Esophagus (tissue), 2 donors: ENCODE measurements at regions not wholly inside any gene's neighbourhood (a gene's known extent, or its start where the extent isn't known, plus 50 kb on each side); places are given as distances from the start of the nearest gene placed in this dataset.

ENCODE experiments used
- H3K27ac ChIP-seq, 2 donors: one replicate each; pipeline ENCODE4 v1.5.1; 2013; ENCODE audit warnings: low read depth in 2 of 2, mild to moderate bottlenecking in 2 of 2, inconsistent platforms in 1 of 2, low read length in 1 of 2, moderate library complexity in 1 of 2
- H3K27me3 ChIP-seq, 2 donors: one replicate each; pipeline ENCODE4 v1.6.1; 2013; ENCODE audit warnings: low read length in 2 of 2, control low read depth in 1 of 2, mild to moderate bottlenecking in 1 of 2; ENCODE audit not compliant: insufficient read depth in 2 of 2, control insufficient read depth in 1 of 2
- H3K36me3 ChIP-seq, 2 donors: one replicate each; pipeline ENCODE4 v1.6.1; 2013; ENCODE audit warnings: low read length in 1 of 2; ENCODE audit not compliant: control insufficient read depth in 2 of 2, insufficient read depth in 2 of 2
- H3K4me1 ChIP-seq, 2 donors: one replicate each; pipeline ENCODE4 v1.6.1; 2013; ENCODE audit warnings: low read length in 1 of 2; ENCODE audit not compliant: control insufficient read depth in 2 of 2, insufficient read depth in 2 of 2
- H3K4me3 ChIP-seq, 2 donors: one replicate each; pipeline ENCODE4 v1.5.1; 2013; ENCODE audit warnings: low read length in 2 of 2, mild to moderate bottlenecking in 2 of 2, low read depth in 1 of 2, moderate library complexity in 1 of 2
- H3K9me3 ChIP-seq, 2 donors: one replicate each; pipeline ENCODE4 v1.6.1; 2013; ENCODE audit warnings: mild to moderate bottlenecking in 2 of 2, low read depth in 1 of 2, low read length in 1 of 2, moderate library complexity in 1 of 2; ENCODE audit not compliant: control insufficient read depth in 2 of 2, insufficient read depth in 1 of 2
- WGBS, 2 donors: extraction: QIAGEN DNeasy Blood & Tissue Kit; methylation state at CpG; one replicate each; pipeline ENCODE4 v1.1.7; 2013; 5-methylcytosine and 5-hydroxymethylcytosine counted together
- donor health status: healthy with polysubstance abuse.
- donor health status: Bipolar disorder and iron deficiency.

GRCh38 chr22:27024982-27025381 lies 367.6 kb downstream of the MIAT start:
- peaks cover 0 to 2% of the 10 kb centered on the region in 2 donors for H3K4me1 ChIP-seq
- H3K9me3 ChIP-seq: peaks cover 0 to 5% of the 10 kb centered on the region in 2 donors
- H3K4me3 ChIP-seq: no peak overlapping the region
- WGBS, 2 donors: 62 to 65% methylated on average over 1 of the region's 1 CpG
- no peaks in the 10 kb centered on the region for H3K27me3 ChIP-seq
- H3K27ac ChIP-seq: no peak overlapping the region
- no peaks in the 10 kb centered on the region for H3K36me3 ChIP-seq

DNA sequence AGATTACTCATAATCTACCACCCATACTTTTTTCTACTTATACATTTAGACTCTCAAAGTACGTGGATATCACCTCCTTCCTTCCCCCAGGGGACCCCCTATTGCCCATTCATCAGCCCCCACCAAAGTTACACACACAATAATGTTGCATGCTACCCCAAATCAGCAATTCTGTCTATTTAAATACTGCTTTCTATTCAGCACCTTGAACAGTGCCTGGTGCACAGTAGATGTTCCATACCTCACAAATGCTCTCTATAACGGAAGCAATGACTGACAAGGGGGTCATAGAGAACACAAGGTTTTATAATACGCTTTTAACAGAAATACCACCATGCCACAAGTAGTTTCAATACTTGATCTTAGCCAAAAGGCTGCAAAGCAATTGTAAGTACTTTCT lies 370.7 kb downstream of the MIAT start:
- H3K4me1 ChIP-seq: no peaks in the 10 kb centered on the region
- no peak overlapping the region for H3K4me3 ChIP-seq
- no peak overlapping the region for H3K27ac ChIP-seq
- no peaks in the 10 kb centered on the region for H3K27me3 ChIP-seq
- WGBS, 2 donors: 64 to 71% methylated on average over 3 of the region's 3 CpGs
- H3K9me3 ChIP-seq: peaks cover 0 to 7% of the 10 kb centered on the region in 2 donors
- no peaks in the 10 kb centered on the region for H3K36me3 ChIP-seq

DNA sequence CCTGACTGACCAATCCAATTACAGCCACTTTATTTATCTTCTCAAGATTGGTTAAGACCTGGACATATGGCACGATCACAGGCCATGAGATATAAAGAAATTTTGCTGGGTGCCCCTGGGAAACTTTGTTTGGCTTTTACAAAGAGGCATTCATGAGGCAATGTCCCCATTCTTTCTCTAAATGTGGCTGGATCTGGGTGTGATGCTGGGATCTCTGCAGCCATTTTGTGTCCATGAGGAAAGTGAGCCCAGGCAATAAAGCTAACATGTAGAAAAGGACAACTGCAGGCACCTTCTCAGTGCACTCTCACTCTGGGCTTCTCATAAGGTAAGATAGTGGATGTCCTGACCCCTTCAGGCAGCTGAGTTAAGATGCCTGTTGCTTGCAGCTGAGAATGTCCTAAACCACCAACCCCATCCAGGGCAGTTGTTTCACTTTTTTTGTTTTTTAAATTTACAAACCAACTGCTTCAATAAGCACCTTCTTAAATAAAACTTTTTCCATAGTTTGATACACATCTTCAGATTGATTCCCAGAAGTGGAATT lies 372.3 kb downstream of the MIAT start:
- 87 to 96% methylated on average over 1 of the region's 1 CpG for WGBS, 2 donors
- H3K27ac ChIP-seq: no peak overlapping the region

DNA sequence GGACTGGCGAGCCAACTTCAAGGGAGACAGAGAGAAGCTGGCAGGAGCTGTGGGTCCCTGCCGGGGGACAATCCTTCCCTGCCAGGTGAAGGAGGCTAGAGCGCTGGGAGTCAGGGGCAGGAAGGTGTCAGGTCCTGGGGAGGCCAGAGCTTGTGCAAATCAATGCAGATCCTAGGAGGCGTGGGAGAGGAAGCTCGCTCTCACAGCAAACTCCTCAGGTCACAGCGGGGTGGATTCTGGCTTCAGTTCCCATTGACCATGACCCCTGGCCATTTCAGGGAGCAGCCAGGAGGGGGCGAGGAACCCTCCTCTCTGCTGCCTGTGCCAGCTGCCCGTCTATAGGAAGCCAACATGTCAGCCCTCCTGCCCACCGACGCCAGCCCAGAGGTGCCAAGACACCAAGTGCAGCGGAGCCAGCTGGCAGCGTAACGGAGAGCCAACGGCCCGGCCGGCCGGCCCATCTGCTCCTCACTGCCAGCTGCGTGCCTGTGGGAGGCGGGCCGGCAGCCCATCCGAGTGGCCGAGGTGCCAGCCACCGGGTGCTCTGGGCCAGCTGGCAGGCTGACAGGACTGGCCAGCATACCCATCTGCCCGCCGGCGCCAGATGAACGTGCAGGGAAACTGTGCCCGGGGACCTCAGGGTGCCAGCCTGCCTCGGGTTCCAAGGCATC lies 374.8 kb downstream of the MIAT start:
- H3K36me3 ChIP-seq: no peaks in the 10 kb centered on the region
- no peaks in the 10 kb centered on the region for H3K27me3 ChIP-seq
- no peak overlapping the region for H3K4me3 ChIP-seq
- no peaks in the 10 kb centered on the region for H3K4me1 ChIP-seq
- 38 to 48% methylated on average over 26 to 29 of the region's 29 CpGs for WGBS, 2 donors
- no peak overlapping the region for H3K27ac ChIP-seq
- H3K9me3 ChIP-seq: peaks cover 0 to 7% of the 10 kb centered on the region in 2 donors

More for the DNA sequence above, 372.3 kb downstream of the MIAT start:
- Histone ChIP-seq H3K9me3 (peaks cover 0 to 7% of the 10 kb centered on the region in 2 donors), H3K4me3 (no peak overlapping the region), H3K36me3 (no peaks in the 10 kb centered on the region), H3K27me3 (no peaks in the 10 kb centered on the region), H3K4me1 (no peaks in the 10 kb centered on the region)

GRCh38 chr22:27041745-27042310 lies 384.4 kb downstream of the MIAT start:
- Histone ChIP-seq H3K27me3 (peaks cover 0 to 3% of the 10 kb centered on the region in 2 donors), H3K36me3 (no peaks in the 10 kb centered on the region), H3K27ac (no peak overlapping the region), H3K4me3 (no peak overlapping the region), H3K9me3 (no peaks in the 10 kb centered on the region), H3K4me1 (no peaks in the 10 kb centered on the region)
- 79 to 82% methylated on average over 14 of the region's 14 CpGs for WGBS, 2 donors

GRCh38 chr22:27043262-27043661 lies 385.9 kb downstream of the MIAT start:
- Histone ChIP-seq H3K4me1 (no peaks in the 10 kb centered on the region), H3K27me3 (peaks cover 0 to 3% of the 10 kb centered on the region in 2 donors), H3K36me3 (no peaks in the 10 kb centered on the region), H3K27ac (no peak overlapping the region), H3K9me3 (no peaks in the 10 kb centered on the region), H3K4me3 (no peak overlapping the region)
- WGBS, 2 donors: 77 to 85% methylated on average over 5 of the region's 5 CpGs

DNA sequence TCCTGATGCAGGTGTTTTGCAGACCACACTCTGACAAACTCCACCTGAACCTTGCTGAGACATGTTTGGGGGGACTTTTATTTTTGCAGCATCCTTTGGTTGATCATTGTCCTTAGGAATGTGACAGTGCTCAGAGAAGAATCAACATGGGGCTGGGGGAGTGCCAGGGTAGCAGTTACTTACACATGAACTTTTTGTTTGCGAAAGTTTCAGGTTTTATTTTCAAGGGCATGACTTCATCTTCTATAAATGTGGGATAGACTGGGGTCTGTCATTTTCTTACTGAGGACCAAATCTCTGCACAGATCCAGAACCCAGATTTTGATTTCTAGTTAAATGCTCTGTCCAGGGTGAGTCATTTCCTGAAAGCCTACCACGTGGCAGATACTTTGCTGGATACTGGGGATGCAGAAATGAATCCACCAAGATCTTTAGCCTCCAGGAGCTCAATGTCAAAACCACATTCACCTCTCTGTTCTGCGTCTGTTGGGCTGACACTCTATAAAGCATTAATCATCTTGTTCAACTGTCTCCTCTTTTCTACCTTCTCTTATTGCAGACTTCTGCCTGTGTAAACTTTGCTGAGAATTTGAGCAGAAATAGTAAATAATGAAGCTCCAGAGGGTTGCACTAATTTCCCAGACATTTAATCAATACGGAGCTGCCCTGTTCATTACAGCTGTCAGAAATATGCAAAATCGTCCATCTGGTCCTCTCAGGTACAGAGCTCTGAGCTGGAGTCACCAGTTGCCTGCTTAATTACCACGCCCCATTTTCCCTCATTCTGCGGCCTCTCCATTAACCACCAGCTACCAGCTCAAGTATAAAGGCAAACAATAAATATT lies 387.9 kb downstream of the MIAT start:
- 42% methylated on average over 7 of the region's 7 CpGs for WGBS, 2 donors
- H3K9me3 ChIP-seq: no peaks in the 10 kb centered on the region
- no peak overlapping the region for H3K27ac ChIP-seq
- H3K27me3 ChIP-seq: peaks cover 0 to 3% of the 10 kb centered on the region in 2 donors
- no peaks in the 10 kb centered on the region for H3K36me3 ChIP-seq
- no peak overlapping the region for H3K4me3 ChIP-seq
- H3K4me1 ChIP-seq: no peaks in the 10 kb centered on the region

DNA sequence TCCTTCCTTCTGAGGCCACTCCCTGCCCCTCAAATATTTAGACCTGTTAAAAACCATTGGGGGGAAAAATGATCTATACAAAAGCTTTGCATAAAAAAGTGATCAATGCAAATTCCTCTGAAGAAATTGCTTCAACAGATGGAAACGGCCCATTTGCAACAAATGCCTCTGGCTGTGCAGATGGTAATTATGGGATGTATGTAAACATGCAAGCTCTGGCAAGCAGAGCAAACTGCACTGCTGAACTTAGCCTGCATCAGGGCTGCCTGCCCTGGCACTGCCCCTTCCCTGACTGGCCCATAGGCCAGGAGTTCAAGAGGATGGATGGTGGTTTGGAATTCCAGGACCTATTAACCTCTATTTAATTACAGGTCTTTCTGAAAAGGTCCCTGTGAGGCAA lies 388.7 kb downstream of the MIAT start:
- WGBS, 2 donors: 32 to 49% methylated on average over 1 of the region's 1 CpG
- no peaks in the 10 kb centered on the region for H3K9me3 ChIP-seq
- no peak overlapping the region for H3K4me3 ChIP-seq
- H3K4me1 ChIP-seq: no peaks in the 10 kb centered on the region
- no peaks in the 10 kb centered on the region for H3K36me3 ChIP-seq
- H3K27ac ChIP-seq: no peak overlapping the region
- peaks cover 0 to 3% of the 10 kb centered on the region in 2 donors for H3K27me3 ChIP-seq

- Histone ChIP-seq H3K27ac (no peak overlapping the region), H3K36me3 (no peaks in the 10 kb centered on the region), H3K9me3 (no peaks in the 10 kb centered on the region), H3K27me3 (peaks cover 0 to 2% of the 10 kb centered on the region in 2 donors), H3K4me1 (no peaks in the 10 kb centered on the region), H3K4me3 (no peak overlapping the region)
- WGBS, 2 donors: 90 to 93% methylated on average over 2 of the region's 2 CpGs
Measured at GRCh38 chr22:27046603-27047002, 389.2 kb downstream of the MIAT start.
